Effector memory CD8-positive, alpha-beta T cell (primary cell): ENCODE measurements at regions not wholly inside any gene's neighbourhood (a gene's known extent, or its start where the extent isn't known, plus 50 kb on each side); places are given as distances from the start of the nearest gene placed in this dataset.

ENCODE experiments used
- ATAC-seq: fragments of 150-1000 bp; cut with Tn5 transposase; replicated peaks from 2 replicates; pipeline ENCODE4 v1.10.0; 2021; ENCODE audit warnings: mild to moderate bottlenecking, moderate library complexity
- DNase-seq, 3 experiments: peaks; one replicate each; pipeline ENCODE4 v3.0.0; 2021
- H3K27ac Mint-ChIP-seq, 2 donors: one replicate each; pipeline ENCODE4 v1.8.0; 2022; ENCODE audit warnings: mild to moderate bottlenecking in 2 of 2, mixed read lengths in 2 of 2, moderate library complexity in 2 of 2
- H3K27me3 Mint-ChIP-seq, 2 donors: one replicate each; pipeline ENCODE4 v1.8.0; 2022; ENCODE audit warnings: mixed read lengths in 2 of 2
- H3K36me3 Mint-ChIP-seq: one replicate; pipeline ENCODE4 v1.8.0; 2022; ENCODE audit warnings: mild to moderate bottlenecking, moderate library complexity, mixed read lengths; ENCODE audit not compliant: insufficient read depth
- H3K4me1 Mint-ChIP-seq, 2 donors: one replicate each; pipeline ENCODE4 v1.8.0; 2022; ENCODE audit warnings: low read depth in 2 of 2, mixed read lengths in 2 of 2
- H3K4me3 Mint-ChIP-seq, 2 donors: one replicate each; pipeline ENCODE4 v1.8.0; 2022; ENCODE audit warnings: mild to moderate bottlenecking in 2 of 2, mixed read lengths in 2 of 2, moderate library complexity in 2 of 2
- H3K9me3 Mint-ChIP-seq, 2 donors: one replicate each; pipeline ENCODE4 v1.8.0; 2022; ENCODE audit warnings: mixed read lengths in 2 of 2

DNA sequence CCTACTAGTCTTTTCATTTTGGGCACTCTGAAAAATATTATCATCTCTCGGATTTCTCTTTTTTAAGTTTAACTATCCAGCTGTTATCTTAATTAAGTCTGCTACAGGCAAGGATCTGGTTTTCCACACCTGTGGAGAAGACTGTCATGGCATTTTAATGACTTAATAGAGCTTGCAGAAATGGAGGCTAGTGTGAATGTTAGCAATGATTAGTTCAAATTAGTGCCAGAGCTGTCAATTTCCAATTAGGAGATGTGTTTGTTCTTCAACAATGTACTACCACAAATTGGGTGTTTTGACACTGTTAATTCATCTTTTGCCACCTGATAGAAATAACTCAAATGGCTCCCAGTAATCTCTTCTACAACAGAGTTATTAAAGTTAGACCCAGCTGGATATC, 2023.0 kb upstream of the CDH9 start:
- DNase-seq: no peak
- Mint-ChIP-seq H3K4me1 (no peaks in the 10 kb centered on the region), H3K4me3 (no peak overlapping the region), H3K36me3 (no peaks in the 10 kb centered on the region), H3K27ac (no peak overlapping the region), H3K27me3 (no peaks in the 10 kb centered on the region), H3K9me3 (peaks cover 8 to 12% of the 10 kb centered on the region in 2 donors)
- no peak for ATAC-seq

DNA sequence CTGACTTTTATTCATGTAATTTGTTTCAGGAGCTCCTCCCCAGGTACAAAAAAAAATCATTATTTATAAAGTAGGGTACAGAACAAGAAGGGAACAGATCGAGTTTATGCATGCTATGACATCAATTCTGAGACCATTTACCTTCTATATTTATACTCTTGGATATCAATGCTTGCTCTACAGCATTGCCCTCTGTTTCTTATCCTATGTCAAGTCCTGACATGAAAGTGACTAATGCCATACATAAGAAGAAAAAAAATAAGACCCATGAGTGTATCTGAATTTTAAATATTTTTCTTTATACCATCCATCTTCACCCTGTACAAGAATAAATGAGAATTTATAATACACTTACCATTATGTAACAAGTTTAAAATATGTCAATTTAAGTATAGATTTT, 2016.3 kb upstream of the CDH9 start:
- Mint-ChIP-seq H3K27me3 (no peaks in the 10 kb centered on the region), H3K27ac (no peak overlapping the region), H3K4me3 (no peak overlapping the region), H3K4me1 (no peaks in the 10 kb centered on the region), H3K9me3 (peaks cover 6 to 8% of the 10 kb centered on the region in 2 donors), H3K36me3 (no peaks in the 10 kb centered on the region)
- DNase-seq: no peak
- no peak for ATAC-seq

DNA sequence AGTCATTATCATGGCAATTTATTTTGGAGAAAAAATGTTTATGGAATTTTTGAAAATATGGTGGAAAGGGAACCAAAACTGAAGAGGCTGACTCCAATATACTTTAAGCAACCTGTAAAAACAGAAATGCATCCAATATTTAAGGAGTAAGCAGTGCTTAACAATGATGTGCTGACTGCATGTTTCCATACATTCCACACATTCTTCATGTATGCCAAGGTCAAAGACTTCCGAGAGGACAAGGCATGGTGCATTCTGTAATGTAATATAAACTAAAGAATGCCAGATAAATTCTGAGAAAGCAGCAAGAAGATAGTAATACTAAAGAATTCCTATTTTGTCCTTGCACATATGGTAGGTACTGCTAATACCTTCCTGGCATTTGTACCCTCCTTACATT, 2015.9 kb upstream of the CDH9 start:
- H3K9me3 Mint-ChIP-seq: peaks cover 6 to 8% of the 10 kb centered on the region in 2 donors
- DNase-seq: no peak
- no peak overlapping the region for H3K4me3 Mint-ChIP-seq
- H3K4me1 Mint-ChIP-seq: no peaks in the 10 kb centered on the region
- H3K27me3 Mint-ChIP-seq: no peaks in the 10 kb centered on the region
- no peak for ATAC-seq
- no peak overlapping the region for H3K27ac Mint-ChIP-seq
- no peaks in the 10 kb centered on the region for H3K36me3 Mint-ChIP-seq

DNA sequence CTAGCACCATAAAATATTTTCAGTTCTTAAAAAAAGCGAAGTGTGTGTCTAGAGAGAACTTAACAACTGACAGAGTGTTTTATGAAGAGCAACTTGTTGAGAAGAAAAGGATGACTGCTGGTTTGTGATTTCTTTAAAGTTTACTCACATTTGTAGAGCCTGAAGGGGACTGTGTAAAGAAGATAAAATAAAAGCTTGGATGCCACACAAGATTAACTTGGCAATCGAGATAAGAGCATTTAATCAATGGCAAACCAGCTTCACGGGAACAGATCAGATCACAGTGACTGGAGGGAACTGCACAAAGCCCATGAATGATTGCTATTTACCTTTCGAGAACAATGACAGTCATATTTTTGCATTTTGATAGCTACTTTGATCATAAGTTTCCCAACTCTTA, 2013.1 kb upstream of the CDH9 start:
- no peaks in the 10 kb centered on the region for H3K4me1 Mint-ChIP-seq
- DNase-seq (no peak), ATAC-seq (no peak)
- H3K9me3 Mint-ChIP-seq: peaks cover 3 to 8% of the 10 kb centered on the region in 2 donors
- no peak overlapping the region for H3K4me3 Mint-ChIP-seq
- H3K27me3 Mint-ChIP-seq: no peaks in the 10 kb centered on the region
- no peaks in the 10 kb centered on the region for H3K36me3 Mint-ChIP-seq
- H3K27ac Mint-ChIP-seq: no peak overlapping the region

DNA sequence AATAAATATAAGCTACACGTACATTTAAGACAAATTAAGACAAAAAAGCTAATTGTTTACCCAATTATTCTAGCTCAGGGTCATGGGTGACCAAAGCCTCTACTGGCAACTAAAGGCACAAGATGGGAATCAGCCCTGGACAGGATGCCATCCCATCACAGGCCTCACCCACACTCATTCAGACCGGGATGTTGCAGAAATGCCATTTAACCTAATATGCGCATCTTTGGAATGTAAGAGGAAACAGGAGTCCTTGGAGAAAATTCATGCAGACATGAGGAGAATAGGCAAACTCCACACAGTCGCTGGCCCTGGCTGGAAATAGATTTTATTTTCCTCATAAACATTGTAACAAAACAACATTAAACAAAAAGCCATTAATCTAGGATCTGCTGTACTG, 2003.8 kb upstream of the CDH9 start:
- H3K27me3 Mint-ChIP-seq: no peaks in the 10 kb centered on the region
- peaks cover 2 to 7% of the 10 kb centered on the region in 2 donors for H3K9me3 Mint-ChIP-seq
- no peak overlapping the region for H3K4me3 Mint-ChIP-seq
- DNase-seq (no peak), ATAC-seq (no peak)
- H3K4me1 Mint-ChIP-seq: no peaks in the 10 kb centered on the region
- no peak overlapping the region for H3K27ac Mint-ChIP-seq
- H3K36me3 Mint-ChIP-seq: no peaks in the 10 kb centered on the region

DNA sequence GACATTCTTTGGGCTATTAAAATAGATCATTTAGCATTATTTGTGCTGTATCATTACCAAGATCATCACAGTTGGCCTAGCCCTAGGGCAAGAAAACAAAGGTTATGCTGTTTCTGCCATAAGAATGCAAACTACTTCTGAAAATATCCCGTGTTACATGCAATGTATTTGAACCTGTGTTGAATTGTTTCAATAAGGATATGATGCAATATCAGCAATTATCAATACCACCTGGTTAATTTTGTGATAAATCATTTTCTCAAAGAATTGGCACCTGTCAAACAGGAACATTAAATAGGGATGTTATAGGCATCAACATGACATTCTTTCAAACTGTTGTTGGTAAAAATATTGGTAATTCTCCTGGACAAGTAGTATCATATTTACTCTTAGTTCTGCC, 2002.0 kb upstream of the CDH9 start:
- H3K27me3 Mint-ChIP-seq: no peaks in the 10 kb centered on the region
- no peaks in the 10 kb centered on the region for H3K4me1 Mint-ChIP-seq
- peaks cover 2 to 10% of the 10 kb centered on the region in 2 donors for H3K9me3 Mint-ChIP-seq
- H3K36me3 Mint-ChIP-seq: no peaks in the 10 kb centered on the region
- DNase-seq (no peak), ATAC-seq (no peak)
- H3K27ac Mint-ChIP-seq: no peak overlapping the region
- no peak overlapping the region for H3K4me3 Mint-ChIP-seq

DNA sequence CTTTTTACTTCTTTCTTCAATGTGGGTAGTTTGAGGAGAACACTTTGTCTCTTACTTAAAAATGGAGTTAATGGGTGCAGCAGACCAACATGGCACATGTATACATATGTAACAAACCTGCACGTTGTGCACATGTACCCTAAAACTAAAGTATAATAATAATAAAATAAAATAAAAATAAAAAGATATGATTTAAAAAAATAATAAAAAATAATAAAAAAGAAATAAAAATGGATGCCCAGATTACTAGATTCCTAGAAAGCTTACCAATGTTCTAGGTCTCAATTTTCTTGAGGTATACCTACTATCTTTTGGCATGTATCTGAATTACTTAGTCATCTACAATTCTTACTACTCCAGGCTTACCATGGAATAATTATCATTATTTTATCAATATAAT, 2001.6 kb upstream of the CDH9 start:
- no peaks in the 10 kb centered on the region for H3K27me3 Mint-ChIP-seq
- no peak overlapping the region for H3K4me3 Mint-ChIP-seq
- H3K27ac Mint-ChIP-seq: no peak overlapping the region
- H3K9me3 Mint-ChIP-seq: peaks cover 2 to 14% of the 10 kb centered on the region in 2 donors
- no peaks in the 10 kb centered on the region for H3K4me1 Mint-ChIP-seq
- ATAC-seq (no peak), DNase-seq (no peak)
- no peaks in the 10 kb centered on the region for H3K36me3 Mint-ChIP-seq

DNA sequence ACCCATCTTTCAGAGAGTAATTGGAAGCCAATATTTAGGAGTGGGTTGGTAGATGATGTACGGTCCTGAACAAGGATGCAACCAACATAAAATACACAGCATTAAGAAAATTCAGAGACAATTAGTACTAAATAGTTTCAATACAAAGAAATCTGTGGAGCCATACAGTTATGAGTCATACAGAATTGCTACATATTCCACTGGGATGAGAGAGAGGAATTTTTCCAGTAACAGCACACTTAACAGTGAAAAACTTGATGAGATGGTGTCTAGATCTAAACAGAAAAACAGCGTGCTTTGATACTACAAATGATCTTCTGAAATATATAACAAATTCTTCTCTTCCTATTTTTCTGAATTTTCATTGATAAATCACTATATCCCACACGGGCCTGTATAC, 1999.3 kb upstream of the CDH9 start:
- Mint-ChIP-seq H3K4me3 (no peak overlapping the region), H3K36me3 (no peaks in the 10 kb centered on the region), H3K27me3 (no peaks in the 10 kb centered on the region), H3K4me1 (no peaks in the 10 kb centered on the region), H3K27ac (no peak overlapping the region), H3K9me3 (peaks cover 7 to 13% of the 10 kb centered on the region in 2 donors)
- no peak for ATAC-seq
- no peak for DNase-seq

DNA sequence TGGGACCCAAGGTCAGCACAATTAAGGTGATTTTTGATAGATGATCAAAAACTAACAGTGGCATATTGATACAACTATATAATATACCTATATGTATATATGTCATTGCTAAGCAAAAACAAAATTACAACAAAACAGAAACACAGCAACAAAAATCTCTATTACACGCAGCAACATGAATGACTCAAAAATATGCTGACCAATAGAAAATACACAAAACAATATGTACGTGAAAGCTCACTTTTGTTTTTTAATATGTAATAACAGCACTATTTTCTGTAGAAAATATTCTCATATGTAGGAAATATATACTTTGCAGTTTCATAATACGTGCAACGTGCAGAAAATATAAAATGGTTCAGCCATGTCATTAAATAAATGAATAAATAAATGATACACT, 1985.7 kb upstream of the CDH9 start:
- DNase-seq (no peak), ATAC-seq (no peak)
- H3K4me1 Mint-ChIP-seq: no peaks in the 10 kb centered on the region
- no peaks in the 10 kb centered on the region for H3K36me3 Mint-ChIP-seq
- peaks cover 6 to 10% of the 10 kb centered on the region in 2 donors for H3K9me3 Mint-ChIP-seq
- H3K27ac Mint-ChIP-seq: no peak overlapping the region
- no peaks in the 10 kb centered on the region for H3K27me3 Mint-ChIP-seq
- no peak overlapping the region for H3K4me3 Mint-ChIP-seq

DNA sequence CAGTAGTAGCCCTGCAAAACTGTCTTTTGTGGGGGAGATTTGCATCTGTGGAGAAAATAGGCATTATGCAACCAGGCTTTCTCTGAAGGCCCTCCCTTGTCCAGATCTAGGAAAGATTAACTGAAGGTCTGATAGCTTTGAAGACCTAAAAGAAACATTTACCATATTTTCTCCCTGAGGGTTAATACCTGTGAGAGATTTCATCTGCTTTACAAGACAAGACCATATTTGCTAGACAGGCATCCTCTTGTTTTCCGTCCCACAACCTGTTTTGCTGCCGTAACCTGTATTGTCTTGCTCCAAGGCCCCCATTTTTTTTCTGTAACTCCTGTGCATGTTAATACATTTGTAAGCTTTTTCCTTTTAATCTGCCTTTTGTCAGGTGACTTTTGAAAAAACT, 1985.2 kb upstream of the CDH9 start:
- H3K4me1 Mint-ChIP-seq: no peaks in the 10 kb centered on the region
- H3K9me3 Mint-ChIP-seq: peaks cover 6 to 8% of the 10 kb centered on the region in 2 donors
- no peaks in the 10 kb centered on the region for H3K36me3 Mint-ChIP-seq
- no peak overlapping the region for H3K27ac Mint-ChIP-seq
- H3K4me3 Mint-ChIP-seq: no peak overlapping the region
- ATAC-seq: no peak
- no peaks in the 10 kb centered on the region for H3K27me3 Mint-ChIP-seq
- no peak for DNase-seq

DNA sequence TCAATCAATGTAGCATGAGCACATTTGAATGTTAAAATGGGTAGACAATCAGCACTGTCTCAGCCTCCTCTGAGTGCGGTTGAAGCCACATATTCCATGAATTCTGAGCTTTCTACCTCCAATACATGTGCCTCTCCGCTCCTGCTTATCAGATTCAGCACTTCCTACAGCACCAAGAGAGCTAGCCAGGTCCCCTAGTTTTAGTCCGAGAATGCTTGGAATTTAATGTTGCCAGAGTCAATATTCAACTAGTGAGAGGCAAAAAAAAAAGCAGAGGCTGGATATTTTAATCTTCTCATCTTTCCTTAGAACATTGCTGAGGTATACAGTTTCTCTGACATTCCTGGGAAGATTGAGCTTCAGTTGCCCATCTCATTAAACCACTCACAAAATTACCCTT, 1979.1 kb upstream of the CDH9 start:
- no peaks in the 10 kb centered on the region for H3K36me3 Mint-ChIP-seq
- H3K27me3 Mint-ChIP-seq: no peaks in the 10 kb centered on the region
- H3K4me3 Mint-ChIP-seq: no peak overlapping the region
- ATAC-seq (no peak), DNase-seq (no peak)
- peaks cover 10 to 13% of the 10 kb centered on the region in 2 donors for H3K9me3 Mint-ChIP-seq
- H3K4me1 Mint-ChIP-seq: no peaks in the 10 kb centered on the region
- no peak overlapping the region for H3K27ac Mint-ChIP-seq

DNA sequence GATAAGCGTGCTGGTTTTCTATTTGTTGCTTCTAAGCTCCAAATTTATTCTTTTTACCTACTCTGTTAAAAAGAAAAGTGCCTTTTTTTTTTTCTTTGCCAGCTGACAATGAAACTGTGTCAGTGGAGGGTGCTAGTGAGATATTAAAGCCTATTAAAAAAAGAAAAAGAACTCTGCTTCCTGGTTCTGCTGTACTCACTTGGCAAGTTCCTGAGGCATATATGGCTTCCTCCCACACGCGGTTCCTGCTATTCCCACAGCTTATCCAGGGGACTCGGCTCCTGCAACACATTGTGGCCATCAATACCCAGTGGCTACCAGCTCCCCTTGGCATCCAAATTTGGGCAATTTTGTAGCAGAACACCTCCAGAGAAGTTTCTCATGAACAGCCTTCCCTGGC, 1977.7 kb upstream of the CDH9 start:
- no peak overlapping the region for H3K4me3 Mint-ChIP-seq
- peaks cover 8 to 12% of the 10 kb centered on the region in 2 donors for H3K9me3 Mint-ChIP-seq
- DNase-seq (no peak), ATAC-seq (no peak)
- H3K27ac Mint-ChIP-seq: no peak overlapping the region
- no peaks in the 10 kb centered on the region for H3K36me3 Mint-ChIP-seq
- no peaks in the 10 kb centered on the region for H3K27me3 Mint-ChIP-seq
- no peaks in the 10 kb centered on the region for H3K4me1 Mint-ChIP-seq

DNA sequence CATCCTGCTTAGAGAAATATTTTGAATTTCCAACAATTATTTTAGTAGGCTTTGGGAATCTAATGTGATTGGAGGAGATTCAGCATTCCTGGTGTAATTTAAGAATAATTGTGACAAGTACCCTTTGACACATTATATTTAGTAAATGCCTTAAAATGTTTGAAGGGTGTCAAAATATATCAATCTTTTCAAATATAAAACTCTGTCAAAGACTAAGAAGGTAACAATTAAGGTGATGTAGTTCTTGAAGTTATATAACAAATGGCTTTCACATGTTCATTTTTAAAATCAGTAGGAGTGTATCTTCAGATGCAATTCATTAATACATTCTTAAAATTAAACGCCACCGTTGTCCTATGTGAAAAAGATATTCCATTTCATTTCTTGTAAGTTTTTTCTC, 1977.1 kb upstream of the CDH9 start:
- H3K4me1 Mint-ChIP-seq: no peaks in the 10 kb centered on the region
- H3K36me3 Mint-ChIP-seq: no peaks in the 10 kb centered on the region

DNA sequence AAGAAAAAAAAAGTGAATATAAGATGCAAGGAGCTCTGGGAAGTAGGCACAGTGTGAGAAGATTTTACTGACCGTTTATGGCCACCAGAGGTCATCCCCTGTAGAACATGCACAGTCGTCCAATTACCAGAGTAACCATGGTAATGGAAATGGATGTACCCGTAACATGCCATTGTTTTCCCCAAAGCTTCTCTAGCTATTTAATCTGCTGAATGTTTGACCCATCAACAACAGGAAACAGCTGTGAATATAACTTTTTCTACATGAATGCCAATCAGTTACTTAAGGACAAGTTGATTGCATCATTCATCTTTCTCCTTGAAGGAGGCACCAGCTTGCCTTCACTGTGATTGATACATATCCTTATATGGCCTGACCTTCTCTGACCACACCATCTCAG, 1967.0 kb upstream of the CDH9 start:
- no peak overlapping the region for H3K27ac Mint-ChIP-seq
- H3K4me1 Mint-ChIP-seq: no peaks in the 10 kb centered on the region
- H3K4me3 Mint-ChIP-seq: no peak overlapping the region
- H3K27me3 Mint-ChIP-seq: no peaks in the 10 kb centered on the region
- no peaks in the 10 kb centered on the region for H3K36me3 Mint-ChIP-seq
- ATAC-seq (no peak), DNase-seq (no peak)
- peaks cover 0 to 6% of the 10 kb centered on the region in 2 donors for H3K9me3 Mint-ChIP-seq

More for the DNA sequence above, 1977.1 kb upstream of the CDH9 start:
- DNase-seq: no peak
- Mint-ChIP-seq H3K27ac (no peak overlapping the region), H3K4me3 (no peak overlapping the region), H3K9me3 (peaks cover 4 to 7% of the 10 kb centered on the region in 2 donors), H3K27me3 (no peaks in the 10 kb centered on the region)
- no peak for ATAC-seq

DNA sequence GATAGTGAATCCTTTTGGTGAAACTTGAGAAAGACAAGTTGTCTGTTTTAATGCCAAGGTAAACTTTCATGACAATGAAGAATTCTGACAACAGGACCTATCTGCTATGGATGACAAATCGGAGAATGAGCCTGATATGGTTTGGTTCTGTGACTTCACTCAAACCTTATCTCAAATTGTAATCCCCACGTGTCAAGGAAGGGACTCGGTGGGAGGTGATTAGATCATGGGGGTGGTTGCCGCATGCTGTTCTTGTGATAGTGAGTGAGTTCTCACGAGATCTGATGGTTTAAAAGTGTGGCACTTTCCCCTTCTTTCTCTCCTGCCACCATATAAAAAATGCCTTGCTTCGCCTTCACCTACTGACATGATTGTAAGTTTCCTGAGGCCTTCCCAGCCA, 1964.1 kb upstream of the CDH9 start:
- peaks cover under 1 to 8% of the 10 kb centered on the region in 2 donors for H3K9me3 Mint-ChIP-seq
- ATAC-seq (no peak), DNase-seq (no peak)
- no peak overlapping the region for H3K4me3 Mint-ChIP-seq
- H3K36me3 Mint-ChIP-seq: no peaks in the 10 kb centered on the region
- H3K27ac Mint-ChIP-seq: no peak overlapping the region
- H3K27me3 Mint-ChIP-seq: no peaks in the 10 kb centered on the region
- H3K4me1 Mint-ChIP-seq: no peaks in the 10 kb centered on the region
